Neural crest cell (in vitro differentiated cells): ENCODE measurements at regions not wholly inside any gene's neighbourhood (a gene's known extent, or its start where the extent isn't known, plus 50 kb on each side); places are given as distances from the start of the nearest gene placed in this dataset.

ENCODE experiments used
- DNase-seq: peaks from one replicate; pipeline ENCODE4 v3.0.0; 2021; ENCODE audit warnings: low read depth, mixed read lengths, low spot score
- H3K27ac Mint-ChIP-seq: one replicate; pipeline ENCODE4 v1.8.0; 2021; ENCODE audit warnings: mild to moderate bottlenecking, mixed read lengths; ENCODE audit not compliant: unreplicated experiment
- H3K27me3 Mint-ChIP-seq: 2 replicates; pipeline ENCODE4 v1.8.0; 2021; ENCODE audit warnings: low read depth, mild to moderate bottlenecking, mixed read lengths
- H3K36me3 Mint-ChIP-seq: 2 replicates; pipeline ENCODE4 v1.8.0; 2021; ENCODE audit warnings: low read depth, mild to moderate bottlenecking, mixed read lengths
- H3K4me1 Mint-ChIP-seq: 2 replicates; pipeline ENCODE4 v1.8.0; 2021; ENCODE audit warnings: mixed read lengths
- H3K4me3 Mint-ChIP-seq: one replicate; pipeline ENCODE4 v1.8.0; 2021; ENCODE audit warnings: mild to moderate bottlenecking, mixed read lengths
- H3K9me3 Mint-ChIP-seq: 2 replicates; pipeline ENCODE4 v1.8.0; 2021; ENCODE audit warnings: mixed read lengths
- TF ChIP-seq, protein P1 (sequence below): fragments of 200-600 bp; sonication (generic); conservative IDR thresholded peaks from 2 replicates; pipeline ENCODE4 v1.5.0; 2021; ENCODE audit warnings: antibody characterized with exemption, mild to moderate bottlenecking

DNA sequence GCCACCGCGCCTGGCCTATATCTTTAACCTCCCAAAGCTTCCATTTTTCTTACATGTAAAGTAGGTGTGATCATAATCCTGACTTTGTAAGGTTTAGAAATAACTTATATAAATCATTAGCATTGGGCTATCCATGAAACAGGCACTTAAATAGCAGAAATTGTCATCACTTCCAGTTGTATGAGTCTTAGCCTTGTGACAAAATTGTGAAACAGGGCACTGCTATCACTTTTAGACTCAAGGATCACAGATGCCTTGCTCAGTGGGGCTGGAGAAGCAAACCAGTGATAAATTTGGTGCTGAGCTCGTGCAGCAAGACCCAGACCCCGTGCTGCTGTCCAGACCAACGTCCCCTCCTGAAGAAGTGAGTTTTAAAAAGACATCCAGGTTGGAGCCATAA, 209.7 kb downstream of the KATNAL1 start:
- no peak for DNase-seq
- H3K4me1 Mint-ChIP-seq: peaks cover 4% of the 10 kb centered on the region
- H3K9me3 Mint-ChIP-seq: no peaks in the 10 kb centered on the region
- H3K36me3 Mint-ChIP-seq: no peaks in the 10 kb centered on the region
- no peaks in the 10 kb centered on the region for H3K27me3 Mint-ChIP-seq
- TF ChIP-seq, protein P1, sequence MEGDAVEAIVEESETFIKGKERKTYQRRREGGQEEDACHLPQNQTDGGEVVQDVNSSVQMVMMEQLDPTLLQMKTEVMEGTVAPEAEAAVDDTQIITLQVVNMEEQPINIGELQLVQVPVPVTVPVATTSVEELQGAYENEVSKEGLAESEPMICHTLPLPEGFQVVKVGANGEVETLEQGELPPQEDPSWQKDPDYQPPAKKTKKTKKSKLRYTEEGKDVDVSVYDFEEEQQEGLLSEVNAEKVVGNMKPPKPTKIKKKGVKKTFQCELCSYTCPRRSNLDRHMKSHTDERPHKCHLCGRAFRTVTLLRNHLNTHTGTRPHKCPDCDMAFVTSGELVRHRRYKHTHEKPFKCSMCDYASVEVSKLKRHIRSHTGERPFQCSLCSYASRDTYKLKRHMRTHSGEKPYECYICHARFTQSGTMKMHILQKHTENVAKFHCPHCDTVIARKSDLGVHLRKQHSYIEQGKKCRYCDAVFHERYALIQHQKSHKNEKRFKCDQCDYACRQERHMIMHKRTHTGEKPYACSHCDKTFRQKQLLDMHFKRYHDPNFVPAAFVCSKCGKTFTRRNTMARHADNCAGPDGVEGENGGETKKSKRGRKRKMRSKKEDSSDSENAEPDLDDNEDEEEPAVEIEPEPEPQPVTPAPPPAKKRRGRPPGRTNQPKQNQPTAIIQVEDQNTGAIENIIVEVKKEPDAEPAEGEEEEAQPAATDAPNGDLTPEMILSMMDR: no peak
- H3K4me3 Mint-ChIP-seq: no peak overlapping the region
- H3K27ac Mint-ChIP-seq: no peak overlapping the region

DNA sequence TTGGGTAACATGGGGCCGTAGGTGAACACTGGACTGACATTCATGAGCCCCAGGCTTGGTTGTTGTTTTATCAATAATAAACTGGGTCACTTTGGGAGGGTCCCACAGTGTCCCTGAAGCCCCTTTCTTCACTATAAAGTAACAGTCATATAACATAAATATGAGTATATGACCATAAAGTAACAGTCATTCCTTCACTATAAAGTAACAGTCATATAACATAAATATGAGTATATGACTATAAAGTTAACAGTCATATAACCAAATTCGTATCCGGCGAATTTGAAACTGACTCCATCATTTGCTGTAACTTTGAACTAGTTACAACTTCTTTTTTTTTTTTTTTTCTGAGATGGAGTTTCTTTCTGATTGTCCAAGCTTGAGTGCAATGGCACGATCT, 210.3 kb downstream of the KATNAL1 start:
- H3K27me3 Mint-ChIP-seq: no peaks in the 10 kb centered on the region
- no peaks in the 10 kb centered on the region for H3K9me3 Mint-ChIP-seq
- TF ChIP-seq, protein P1: no peak
- H3K36me3 Mint-ChIP-seq: no peaks in the 10 kb centered on the region
- no peak overlapping the region for H3K4me3 Mint-ChIP-seq
- H3K4me1 Mint-ChIP-seq: peaks cover 4% of the 10 kb centered on the region
- H3K27ac Mint-ChIP-seq: no peak overlapping the region
- no peak for DNase-seq

DNA sequence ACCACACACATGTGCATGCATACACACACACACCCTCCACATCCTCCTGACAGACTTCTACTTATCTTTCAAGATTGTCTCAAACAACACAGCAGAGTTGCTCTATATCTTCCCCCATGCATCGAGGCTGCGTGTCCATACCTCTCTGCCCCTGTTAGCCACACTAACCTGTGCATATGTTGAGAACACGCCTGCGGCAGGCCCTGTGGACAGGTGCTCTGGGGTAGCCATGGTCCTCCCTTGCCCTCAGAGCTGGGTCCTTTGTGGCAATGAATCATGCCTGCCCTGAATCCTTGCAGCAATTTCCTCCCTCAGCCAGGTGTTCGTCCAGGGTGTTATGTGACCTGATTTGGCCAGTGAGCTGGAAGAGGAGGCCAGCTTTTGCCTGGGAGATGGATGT, 213.3 kb downstream of the KATNAL1 start:
- no peak for DNase-seq
- peak overlapping the region; percentile 44 for H3K27ac Mint-ChIP-seq
- H3K27me3 Mint-ChIP-seq: no peaks in the 10 kb centered on the region
- no peaks in the 10 kb centered on the region for H3K4me1 Mint-ChIP-seq
- no peaks in the 10 kb centered on the region for H3K36me3 Mint-ChIP-seq
- no peaks in the 10 kb centered on the region for H3K9me3 Mint-ChIP-seq
- TF ChIP-seq, protein P1: no peak
- H3K4me3 Mint-ChIP-seq: no peak overlapping the region

DNA sequence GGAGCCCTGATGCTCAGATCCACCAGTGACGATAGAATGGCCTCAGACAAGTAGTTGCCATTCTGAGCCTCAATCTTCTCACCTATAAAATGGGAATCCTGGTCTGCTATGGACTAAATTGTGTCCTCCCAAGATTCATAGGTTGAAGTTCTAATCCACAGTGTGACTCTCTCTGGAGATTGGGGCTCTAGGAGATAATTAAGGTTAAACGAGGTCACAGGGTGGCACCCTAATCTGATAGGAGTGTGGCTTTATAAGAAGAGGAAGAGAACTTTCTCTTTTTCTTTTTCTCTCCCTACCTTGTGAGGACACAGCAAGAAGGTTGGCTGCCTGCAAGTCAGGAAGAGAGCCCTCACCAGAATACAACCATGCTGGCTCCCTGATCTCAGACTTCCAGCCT, 214.1 kb downstream of the KATNAL1 start:
- Mint-ChIP-seq H3K9me3 (no peaks in the 10 kb centered on the region), H3K4me3 (no peak overlapping the region), H3K36me3 (no peaks in the 10 kb centered on the region), H3K27me3 (no peaks in the 10 kb centered on the region), H3K27ac (no peak overlapping the region), H3K4me1 (peaks cover 2% of the 10 kb centered on the region)
- no peak for DNase-seq
- TF ChIP-seq, protein P1: no peak

DNA sequence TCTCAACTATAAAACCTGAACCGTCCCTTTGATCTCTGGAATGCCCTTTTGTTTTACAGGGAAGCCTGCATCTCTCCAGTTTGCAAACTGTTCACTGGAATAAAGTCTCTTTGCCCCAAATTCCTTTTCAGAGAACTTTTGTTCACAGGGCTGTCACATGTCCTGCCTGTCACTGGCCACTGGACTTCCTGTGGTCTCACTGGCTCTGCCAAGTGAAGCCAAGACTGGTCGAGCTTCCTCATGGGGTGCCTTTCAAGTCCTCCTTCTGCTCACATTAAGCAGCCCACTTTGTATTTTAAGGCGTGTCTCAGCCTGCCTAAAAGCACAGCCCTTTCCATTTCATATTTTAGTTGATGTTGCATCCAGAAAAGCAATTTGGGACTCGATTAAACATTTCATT, 215.7 kb downstream of the KATNAL1 start:
- H3K4me3 Mint-ChIP-seq: no peak overlapping the region
- no peak for DNase-seq
- H3K27ac Mint-ChIP-seq: no peak overlapping the region
- H3K36me3 Mint-ChIP-seq: no peaks in the 10 kb centered on the region
- peaks cover 4% of the 10 kb centered on the region for H3K4me1 Mint-ChIP-seq
- no peaks in the 10 kb centered on the region for H3K9me3 Mint-ChIP-seq
- TF ChIP-seq, protein P1: no peak
- H3K27me3 Mint-ChIP-seq: no peaks in the 10 kb centered on the region

DNA sequence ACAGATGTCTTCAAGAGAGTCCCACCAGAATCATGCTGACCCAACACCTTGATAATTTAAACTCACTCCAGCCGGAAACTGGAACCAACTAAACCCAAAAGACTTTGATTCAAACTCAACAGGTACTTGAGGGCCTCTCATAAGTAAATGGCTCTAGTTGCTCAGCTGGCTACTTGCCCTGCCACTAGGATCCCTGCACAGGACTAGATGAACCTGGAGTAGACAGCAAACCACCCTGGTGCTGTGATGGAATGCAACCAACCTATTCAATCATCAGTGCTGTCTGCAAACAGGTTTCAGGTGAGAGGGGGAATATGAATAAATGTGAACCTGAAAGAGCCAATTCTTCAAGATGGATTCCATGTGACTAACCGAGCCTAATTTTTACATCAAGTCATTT, 216.3 kb downstream of the KATNAL1 start:
- H3K4me1 Mint-ChIP-seq: peaks cover 4% of the 10 kb centered on the region
- peaks cover 3% of the 10 kb centered on the region for H3K9me3 Mint-ChIP-seq
- H3K27me3 Mint-ChIP-seq: no peaks in the 10 kb centered on the region
- no peak overlapping the region for H3K4me3 Mint-ChIP-seq
- DNase-seq: no peak
- H3K27ac Mint-ChIP-seq: no peak overlapping the region
- H3K36me3 Mint-ChIP-seq: no peaks in the 10 kb centered on the region
- TF ChIP-seq, protein P1: no peak
